ENCODE measurements at regions not wholly inside any gene's neighbourhood (a gene's known extent, or its start where the extent isn't known, plus 50 kb on each side); places are given as distances from the start of the nearest gene placed in this dataset.
A peak's percentile ranks its signal among the peaks of the same experiment; 100 is the strongest.
"Not testable (repeated sequence)": the region's sequence is repeated elsewhere in the genome, so short reads cannot be mapped to it uniquely, and the experiment has no call there.

- DNase-seq (ENCODE audit: low read depth): peak; percentile 2
These were observed 100.9 kb upstream of the NR3C2 start for GRCh38 chr4:148542922-148543623.

GRCh38 chr4:148540622-148541326, 98.6 kb upstream of the NR3C2 start:
- no peak for DNase-seq (ENCODE audit: low read depth)

- no peak for DNase-seq (ENCODE audit: low read depth)
These were observed 97.2 kb upstream of the NR3C2 start for GRCh38 chr4:148539387-148539786.

- not testable (repeated sequence) for DNase-seq (ENCODE audit: low read depth)
These were observed 91.6 kb upstream of the NR3C2 start for GRCh38 chr4:148533851-148534250.

- DNase-seq (ENCODE audit: low read depth): no peak
These were observed 87.9 kb upstream of the NR3C2 start for GRCh38 chr4:148530114-148530513.

- no peak for DNase-seq (ENCODE audit: low read depth)
These were observed 85.4 kb upstream of the NR3C2 start for GRCh38 chr4:148527571-148527970.

GRCh38 chr4:148522995-148523394, 80.8 kb upstream of the NR3C2 start:
- DNase-seq (ENCODE audit: low read depth): no peak

- DNase-seq (ENCODE audit: low read depth): peak; percentile 40
These were observed 73.0 kb upstream of the NR3C2 start for GRCh38 chr4:148515248-148515647.

GRCh38 chr4:148514581-148514980, 72.4 kb upstream of the NR3C2 start:
- DNase-seq (ENCODE audit: low read depth): no peak

- peak; percentile 3 for DNase-seq (ENCODE audit: low read depth)
These were observed 71.8 kb upstream of the NR3C2 start for GRCh38 chr4:148514041-148514440.

GRCh38 chr4:148510211-148510610, 68.0 kb upstream of the NR3C2 start:
- no peak for DNase-seq (ENCODE audit: low read depth)

- no peak for DNase-seq (ENCODE audit: low read depth)
These were observed 61.5 kb upstream of the NR3C2 start for GRCh38 chr4:148503681-148504080.

GRCh38 chr4:148497258-148497657, 55.0 kb upstream of the NR3C2 start:
- no peak for DNase-seq (ENCODE audit: low read depth)

GRCh38 chr4:148495463-148495862, 53.2 kb upstream of the NR3C2 start:
- no peak for DNase-seq (ENCODE audit: low read depth)

Data from non-pigmented ciliary epithelial cell (primary cell).